CD14-positive monocyte (primary cell): ENCODE measurements at regions not wholly inside any gene's neighbourhood (a gene's known extent, or its start where the extent isn't known, plus 50 kb on each side); places are given as distances from the start of the nearest gene placed in this dataset.

Experiments
- DNase-seq, 3 donors: peaks; one replicate each; pipeline ENCODE4 v3.0.0-alpha.2; 2011 to 2022
- H2AFZ ChIP-seq: 2 replicates; pipeline ENCODE4 v1.6.0; 2012; ENCODE audit warnings: mild to moderate bottlenecking, low read depth, low read length, inconsistent platforms; ENCODE audit not compliant: insufficient read depth, poor library complexity, severe bottlenecking
- H3K27ac ChIP-seq, 2 donors: 1 replicate in 1 of 2; 2 replicates in 1 of 2; pipeline ENCODE4 v1.5.1; 2012 to 2013; ENCODE audit warnings: low read length in 2 of 2, control low read depth in 1 of 2, inconsistent platforms in 1 of 2, low read depth in 1 of 2, mild to moderate bottlenecking in 1 of 2
- H3K27me3 ChIP-seq, 2 donors: one replicate each; pipeline versions ENCODE4 v1.6.0 to v1.6.1; 2011 to 2013; ENCODE audit warnings: low read length in 2 of 2; ENCODE audit not compliant: control insufficient read depth in 2 of 2, insufficient read depth in 2 of 2
- H3K36me3 ChIP-seq, 2 donors: replicated peaks in 1 of 2; 1 replicate in 1 of 2; 2 replicates in 1 of 2; pipeline versions ENCODE4 v1.5.1 to v1.6.1; 2012 to 2013; ENCODE audit warnings: low read length in 2 of 2, control low read depth in 1 of 2, inconsistent platforms in 1 of 2, mild to moderate bottlenecking in 1 of 2; ENCODE audit not compliant: insufficient read depth in 2 of 2, control insufficient read depth in 1 of 2
- H3K4me1 ChIP-seq, 2 donors: 1 replicate in 1 of 2; 2 replicates in 1 of 2; pipeline versions ENCODE4 v1.5.1 to v1.6.1; 2012 to 2013; ENCODE audit warnings: low read length in 2 of 2, control low read depth in 1 of 2, inconsistent platforms in 1 of 2, mild to moderate bottlenecking in 1 of 2, moderate library complexity in 1 of 2; ENCODE audit not compliant: insufficient read depth in 2 of 2, control insufficient read depth in 1 of 2
- H3K4me2 ChIP-seq: replicated peaks from 2 replicates; pipeline ENCODE3; 2012; ENCODE audit warnings: low read length, moderate library complexity, mild to moderate bottlenecking; ENCODE audit not compliant: poor library complexity, severe bottlenecking; ENCODE audit errors: extremely low read depth
- H3K4me3 ChIP-seq, 3 experiments: fragments of 200-600 bp in 1 of 3; sonication (generic) in 1 of 3; replicated peaks in 1 of 3; 1 replicate in 2 of 3; 2 replicates in 1 of 3; pipeline ENCODE4 v1.5.1; 2011 to 2013; ENCODE audit warnings: low read length in 3 of 3, mild to moderate bottlenecking in 3 of 3, control low read depth in 2 of 3, low read depth in 2 of 3, inconsistent platforms in 1 of 3, moderate library complexity in 1 of 3
- H3K79me2 ChIP-seq: 2 replicates; pipeline ENCODE4 v1.6.0; 2012; ENCODE audit warnings: mild to moderate bottlenecking, control low read depth, inconsistent platforms, low read length, moderate library complexity; ENCODE audit not compliant: insufficient read depth
- H3K9ac ChIP-seq: 2 replicates; pipeline ENCODE4 v1.6.0; 2017; ENCODE audit warnings: low read length, mild to moderate bottlenecking; ENCODE audit not compliant: insufficient read depth, poor library complexity, severe bottlenecking
- H3K9me3 ChIP-seq, 2 donors: replicated peaks in 1 of 2; 1 replicate in 1 of 2; 2 replicates in 1 of 2; pipeline versions ENCODE4 v1.5.1 to v1.6.1; 2012 to 2013; ENCODE audit warnings: low read length in 2 of 2, control low read depth in 1 of 2; ENCODE audit not compliant: control insufficient read depth in 1 of 2, insufficient read depth in 1 of 2
- H4K20me1 ChIP-seq: 2 replicates; pipeline ENCODE4 v1.6.0; 2012; ENCODE audit warnings: mild to moderate bottlenecking, low read length, control low read depth, moderate library complexity; ENCODE audit not compliant: insufficient read depth
- H3K27ac Mint-ChIP-seq, 7 donors: one replicate each; pipeline ENCODE4 v1.8.0; 2020; ENCODE audit warnings: mild to moderate bottlenecking in 7 of 7, mixed read lengths in 7 of 7, moderate library complexity in 6 of 7, inconsistent platforms in 2 of 7
- H3K27me3 Mint-ChIP-seq, 3 donors: one replicate each; pipeline ENCODE4 v1.8.0; 2021 to 2022; ENCODE audit warnings: low read depth in 3 of 3, mild to moderate bottlenecking in 3 of 3, mixed read lengths in 3 of 3, moderate library complexity in 3 of 3, inconsistent platforms in 1 of 3
- H3K36me3 Mint-ChIP-seq, 2 donors: one replicate each; pipeline ENCODE4 v1.8.0; 2020; ENCODE audit warnings: mixed read lengths in 2 of 2, inconsistent platforms in 1 of 2, mild to moderate bottlenecking in 1 of 2
- H3K4me1 Mint-ChIP-seq: one replicate; pipeline ENCODE4 v1.8.0; 2020; ENCODE audit warnings: mild to moderate bottlenecking, mixed read lengths
- H3K4me3 Mint-ChIP-seq, 2 donors: one replicate each; pipeline ENCODE4 v1.8.0; 2020; ENCODE audit warnings: mild to moderate bottlenecking in 2 of 2, mixed read lengths in 2 of 2, moderate library complexity in 1 of 2
- H3K9me3 Mint-ChIP-seq, 7 donors: one replicate each; pipeline ENCODE4 v1.8.0; 2020 to 2022; ENCODE audit warnings: mixed read lengths in 7 of 7, mild to moderate bottlenecking in 6 of 7, moderate library complexity in 6 of 7, inconsistent platforms in 2 of 7
- CTCF ChIP-seq: fragments of 200-600 bp; IDR thresholded peaks from one replicate; pipeline ENCODE4 v1.8.0; 2022; ENCODE audit warnings: antibody characterized with exemption, mild to moderate bottlenecking
- WGBS: methylation state at CpG from one replicate; pipeline ENCODE4 v1.1.5; 2013; ENCODE audit warnings: missing lambda C conversion rate; ENCODE audit not compliant: insufficient coverage; 5-methylcytosine and 5-hydroxymethylcytosine counted together
- intact Hi-C, 2 donors: fragments of 100-400 bp; cut with micrococcal nuclease; formaldehyde crosslinking; loops; one replicate each; pipeline versions ENCODE4 v1.15.0 to v1.15.1; 2023

GRCh38 chr15:46552316-46552715, 917.5 kb downstream of the SQOR start:
- H3K9me3 Mint-ChIP-seq, result peaks cover 0 to 12% (median 7%) of the 10 kb centered on the region in 7 donors
- Histone ChIP-seq H3K9ac (no peak overlapping the region), H3K9me3 (peaks cover 4 to 23% of the 10 kb centered on the region in 2 donors), H3K4me1 (no peaks in the 10 kb centered on the region), H3K27me3 (no peaks in the 10 kb centered on the region), H3K79me2 (no peaks in the 10 kb centered on the region), H3K4me2 (no peak overlapping the region), H3K27ac (no peak overlapping the region), H2AFZ (no peak overlapping the region), H4K20me1 (no peaks in the 10 kb centered on the region), H3K4me3 (no peak overlapping the region), H3K36me3 (no peaks in the 10 kb centered on the region)
- H3K27me3 Mint-ChIP-seq, result no peaks in the 10 kb centered on the region
- no peak overlapping the region for H3K4me3 Mint-ChIP-seq
- no CpG with 5 or more reads among the region's 2 CpGs for WGBS
- H3K4me1 Mint-ChIP-seq, result no peaks in the 10 kb centered on the region
- TF ChIP-seq CTCF, result no peak
- H3K36me3 Mint-ChIP-seq, result no peaks in the 10 kb centered on the region
- intact Hi-C loops, result no loop called here
- H3K27ac Mint-ChIP-seq, result no peak overlapping the region
- no peak for DNase-seq

- no peak for TF ChIP-seq CTCF
- H3K27me3 ChIP-seq, result no peaks in the 10 kb centered on the region
- H3K36me3 ChIP-seq, result no peaks in the 10 kb centered on the region
- Mint-ChIP-seq H3K4me3 (no peak overlapping the region), H3K36me3 (no peaks in the 10 kb centered on the region), H3K9me3 (peaks cover 0 to 9% (median 7%) of the 10 kb centered on the region in 7 donors), H3K27me3 (no peaks in the 10 kb centered on the region), H3K4me1 (no peaks in the 10 kb centered on the region), H3K27ac (no peak overlapping the region)
- H3K4me2 ChIP-seq, result no peak overlapping the region
- H4K20me1 ChIP-seq, result no peaks in the 10 kb centered on the region
- no peak overlapping the region for H2AFZ ChIP-seq
- H3K4me3 ChIP-seq, result no peak overlapping the region
- H3K9me3 ChIP-seq, result peaks cover 2 to 16% of the 10 kb centered on the region in 2 donors
- H3K4me1 ChIP-seq, result no peaks in the 10 kb centered on the region
- no peak overlapping the region for H3K27ac ChIP-seq
- no CpG with 5 or more reads among the region's 2 CpGs for WGBS
- no peaks in the 10 kb centered on the region for H3K79me2 ChIP-seq
- DNase-seq, result no peak
- no peak overlapping the region for H3K9ac ChIP-seq
- intact Hi-C loops, result no loop called here
Observed at GRCh38 chr15:46555547-46555946, 920.7 kb downstream of the SQOR start.
